ENCODE measurements at regions not wholly inside any gene's neighbourhood (a gene's known extent, or its start where the extent isn't known, plus 50 kb on each side); places are given as distances from the start of the nearest gene placed in this dataset.

DNA sequence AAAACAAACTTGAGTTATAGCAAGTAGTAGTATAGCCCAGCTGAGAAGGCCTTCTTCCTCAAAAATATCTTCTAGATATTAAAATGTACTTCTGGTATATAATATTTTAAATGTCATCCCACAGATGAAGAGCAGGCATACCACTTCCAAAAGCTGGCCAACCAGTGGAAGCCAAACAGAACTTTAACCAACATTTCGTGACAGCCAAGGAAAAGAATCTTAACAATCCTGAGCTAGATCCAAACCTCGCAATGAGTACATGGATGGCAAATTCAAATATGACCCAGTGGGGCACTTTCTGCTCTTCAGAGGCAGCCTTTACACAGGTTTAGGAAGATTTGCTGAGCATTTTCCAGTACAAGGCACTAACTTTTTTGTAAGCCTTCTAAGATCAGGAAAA, 91.8 kb upstream of the ACO1 start:
- no peaks in the 10 kb centered on the region for H3K27me3 ChIP-seq
- H3K27ac ChIP-seq = no peak overlapping the region
- H3K9ac ChIP-seq (ENCODE audit: low read depth in 2 of 2, low read length in 2 of 2) = no peak overlapping the region
- no peaks in the 10 kb centered on the region for H3K9me3 ChIP-seq
- TF ChIP-seq CTCF (IDR thresholded peaks at IDR 0.05) = no peak
- no peak for DNase-seq
- intact Hi-C loops (cut with DNase I) = loop anchor here (10.0 kb wide), 1 partner anchor 62 kb away; no protein-coding TSS in a partner anchor
- no peak overlapping the region for H3K4me3 ChIP-seq
- no peaks in the 10 kb centered on the region for H3K4me1 ChIP-seq
- H3K36me3 ChIP-seq = no peaks in the 10 kb centered on the region

GRCh38 chr9:32293091-32293490, 91.4 kb upstream of the ACO1 start:
- H3K9ac ChIP-seq (ENCODE audit: low read depth in 2 of 2, low read length in 2 of 2) = no peak overlapping the region
- no peaks in the 10 kb centered on the region for H3K9me3 ChIP-seq
- no peak for DNase-seq
- H3K27me3 ChIP-seq = no peaks in the 10 kb centered on the region
- no peaks in the 10 kb centered on the region for H3K36me3 ChIP-seq
- intact Hi-C loops (cut with DNase I) = loop anchor here (10.0 kb wide), 1 partner anchor 62 kb away; no protein-coding TSS in a partner anchor
- no peak overlapping the region for H3K27ac ChIP-seq
- no peak overlapping the region for H3K4me3 ChIP-seq
- TF ChIP-seq CTCF (IDR thresholded peaks at IDR 0.05) = no peak
- no peaks in the 10 kb centered on the region for H3K4me1 ChIP-seq

DNA sequence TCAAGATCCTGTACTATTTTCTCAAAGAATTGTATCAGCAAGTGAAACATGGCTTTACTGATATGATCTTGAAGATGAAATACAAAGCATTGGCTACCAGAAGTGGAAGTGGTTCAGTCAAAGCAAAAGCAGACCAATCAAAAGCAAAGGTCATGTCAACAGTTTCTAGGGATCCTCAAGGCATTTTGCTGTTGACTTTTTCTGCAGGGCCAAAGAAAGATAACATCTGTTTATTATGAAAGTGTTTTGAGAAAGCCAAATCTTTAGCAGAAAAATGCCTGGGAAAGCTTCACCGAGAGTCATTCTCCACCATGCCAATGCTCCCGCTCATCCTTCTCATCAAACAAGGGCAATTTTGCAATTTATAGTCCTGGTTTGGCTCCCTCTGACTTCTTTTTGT, 90.3 kb upstream of the ACO1 start:
- Histone ChIP-seq H3K9me3 (no peaks in the 10 kb centered on the region), H3K9ac (ENCODE audit: low read depth in 2 of 2, low read length in 2 of 2) (no peak overlapping the region), H3K4me1 (no peaks in the 10 kb centered on the region), H3K27me3 (no peaks in the 10 kb centered on the region), H3K4me3 (no peak overlapping the region), H3K27ac (no peak overlapping the region), H3K36me3 (no peaks in the 10 kb centered on the region)
- DNase-seq = no peak
- intact Hi-C loops (cut with DNase I) = loop anchor here (10.0 kb wide), 1 partner anchor 61 kb away; no protein-coding TSS in a partner anchor
- no peak for TF ChIP-seq CTCF (IDR thresholded peaks at IDR 0.05)

DNA sequence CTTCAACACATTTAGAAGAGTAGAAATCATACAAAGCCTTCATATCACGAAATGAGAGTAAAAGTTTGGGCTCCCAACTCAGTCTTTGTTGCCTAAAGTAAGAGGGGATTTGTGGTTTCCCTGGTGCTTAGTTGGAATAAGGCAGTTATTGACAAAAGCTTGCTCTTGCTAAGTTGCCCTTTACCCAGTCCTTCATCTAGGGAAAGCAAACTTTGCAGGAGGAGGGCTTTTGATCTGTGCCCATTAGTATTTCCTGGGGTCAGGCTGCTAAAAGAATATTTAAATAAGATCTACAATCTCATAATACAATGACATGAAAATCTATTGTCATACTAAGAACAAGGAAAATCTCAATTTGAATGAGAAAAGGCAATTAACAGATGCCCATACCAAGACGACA, 84.1 kb upstream of the ACO1 start:
- no peaks in the 10 kb centered on the region for H3K4me1 ChIP-seq
- no peaks in the 10 kb centered on the region for H3K27me3 ChIP-seq
- DNase-seq = no peak
- H3K27ac ChIP-seq = no peak overlapping the region
- intact Hi-C loops (cut with DNase I) = no loop called here
- H3K36me3 ChIP-seq = no peaks in the 10 kb centered on the region
- H3K9ac ChIP-seq (ENCODE audit: low read depth in 2 of 2, low read length in 2 of 2) = no peak overlapping the region
- no peak for TF ChIP-seq CTCF (IDR thresholded peaks at IDR 0.05)
- H3K9me3 ChIP-seq = no peaks in the 10 kb centered on the region
- H3K4me3 ChIP-seq = no peak overlapping the region

GRCh38 chr9:32304495-32304894, 79.9 kb upstream of the ACO1 start:
- Histone ChIP-seq H3K36me3 (no peaks in the 10 kb centered on the region), H3K4me3 (no peak overlapping the region), H3K4me1 (no peaks in the 10 kb centered on the region), H3K27me3 (no peaks in the 10 kb centered on the region), H3K9me3 (no peaks in the 10 kb centered on the region), H3K9ac (ENCODE audit: low read depth in 2 of 2, low read length in 2 of 2) (no peak overlapping the region), H3K27ac (no peak overlapping the region)
- intact Hi-C loops (cut with DNase I) = no loop called here
- TF ChIP-seq CTCF (IDR thresholded peaks at IDR 0.05) = no peak
- no peak for DNase-seq

DNA sequence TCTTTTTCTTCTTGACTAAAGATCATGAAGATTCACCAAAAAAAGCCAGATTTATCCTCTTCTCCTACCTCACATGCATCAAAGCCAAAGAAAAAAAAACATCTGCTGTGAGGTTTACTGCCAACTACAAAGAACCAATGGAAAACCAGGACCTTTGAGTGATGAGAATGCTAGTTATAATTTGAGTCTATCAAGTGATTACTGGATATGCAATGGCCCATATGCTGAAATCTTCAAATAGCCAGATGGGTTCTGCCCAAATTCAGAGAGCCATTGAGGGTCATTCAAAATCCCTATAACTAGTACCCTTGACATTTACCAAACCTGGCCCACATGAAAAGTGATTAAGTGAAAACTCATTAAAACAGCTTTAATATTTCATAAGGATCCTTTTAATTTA, 78.4 kb upstream of the ACO1 start:
- Histone ChIP-seq H3K27me3 (no peaks in the 10 kb centered on the region), H3K4me3 (no peak overlapping the region), H3K9me3 (no peaks in the 10 kb centered on the region), H3K4me1 (no peaks in the 10 kb centered on the region), H3K27ac (no peak overlapping the region), H3K36me3 (no peaks in the 10 kb centered on the region), H3K9ac (ENCODE audit: low read depth in 2 of 2, low read length in 2 of 2) (no peak overlapping the region)
- DNase-seq = no peak
- intact Hi-C loops (cut with DNase I) = no loop called here
- TF ChIP-seq CTCF (IDR thresholded peaks at IDR 0.05) = no peak
